ENCODE measurements at regions not wholly inside any gene's neighbourhood (a gene's known extent, or its start where the extent isn't known, plus 50 kb on each side); places are given as distances from the start of the nearest gene placed in this dataset.

GRCh38 chr6:71011871-71012371, 55.1 kb upstream of the B3GAT2 start:
- TF ChIP-seq ZNF791 (tag by site-specific recombination; IDR thresholded peaks at IDR 0.05), result no peak
- no peak for TF ChIP-seq CTCF (tag by site-specific recombination; IDR thresholded peaks at IDR 0.05)

Data from HEK293 (cell line).